C4-2B (cell line): ENCODE measurements at regions not wholly inside any gene's neighbourhood (a gene's known extent, or its start where the extent isn't known, plus 50 kb on each side); places are given as distances from the start of the nearest gene placed in this dataset.

ENCODE experiments used
- CTCF ChIP-seq: fragments of 450-650 bp; conservative IDR thresholded peaks from 2 replicates; pipeline ENCODE4 v1.5.1; 2017; ENCODE audit warnings: mild to moderate bottlenecking
- ZFX ChIP-seq: fragments of 450-650 bp; IDR thresholded peaks from 2 replicates; pipeline ENCODE4 v1.6.1; 2017

GRCh38 chr5:116861097-116861496, 286.5 kb upstream of the SEMA6A start:
- TF ChIP-seq CTCF: no peak
- no peak for TF ChIP-seq ZFX
